GM21717 (cell line): ENCODE measurements at regions not wholly inside any gene's neighbourhood (a gene's known extent, or its start where the extent isn't known, plus 50 kb on each side); places are given as distances from the start of the nearest gene placed in this dataset.
A peak's percentile ranks its signal among the peaks of the same experiment; 100 is the strongest.
"Not testable (repeated sequence)": the region's sequence is repeated elsewhere in the genome, so short reads cannot be mapped to it uniquely, and the experiment has no call there.

Experiments
- ATAC-seq: cut with Tn5 transposase; IDR thresholded peaks from one replicate; pipeline ENCODE4 v1.9.1; 2021; ENCODE audit warnings: mild to moderate bottlenecking, moderate library complexity; ENCODE audit not compliant: unreplicated experiment

DNA sequence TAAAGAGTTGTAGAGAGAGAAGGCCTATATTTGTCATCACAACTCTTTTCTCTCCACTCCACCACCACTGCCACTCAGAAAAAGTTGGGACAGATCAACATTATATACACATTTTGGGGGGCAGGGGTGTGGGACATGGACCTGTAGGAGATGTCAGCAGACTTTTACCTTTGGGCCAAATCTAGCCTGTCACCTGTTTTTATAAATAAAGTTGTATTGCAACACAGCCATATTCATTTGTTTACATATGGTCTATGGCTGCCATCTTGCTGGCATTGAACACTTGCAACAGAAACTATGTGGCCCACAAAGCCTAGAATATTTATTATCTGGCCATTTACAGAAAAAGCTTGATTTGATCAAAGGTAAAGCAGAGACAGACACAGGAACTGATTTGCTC, 250.7 kb downstream of the BTG1 start:
- ATAC-seq: no peak

GRCh38 chr12:91893476-91893875, 252.2 kb downstream of the BTG1 start:
- no peak for ATAC-seq

- no peak for ATAC-seq
Observed at GRCh38 chr12:91892081-91892855, 253.4 kb downstream of the BTG1 start.

DNA sequence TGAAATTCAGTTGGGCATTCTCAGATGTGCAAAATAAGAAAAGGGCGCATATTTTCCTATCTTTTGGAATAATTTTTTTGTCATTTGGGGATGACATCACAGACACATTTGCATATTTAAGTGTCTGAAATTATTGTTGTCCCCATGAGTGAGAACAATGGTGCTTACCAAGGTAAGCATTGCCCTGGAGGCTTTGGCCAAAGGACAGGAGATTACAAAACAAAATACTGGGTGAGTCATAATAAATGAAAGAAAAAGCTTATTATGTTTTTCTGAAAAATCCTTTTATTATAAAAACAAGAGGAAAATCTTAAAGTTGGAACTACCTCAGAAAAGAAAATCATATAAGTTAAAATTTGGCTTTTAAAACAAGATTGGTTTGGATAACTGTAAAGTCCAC, 254.9 kb downstream of the BTG1 start:
- ATAC-seq: no peak

- no peak for ATAC-seq
Observed at GRCh38 chr12:91889910-91890309, 255.7 kb downstream of the BTG1 start.

GRCh38 chr12:91889059-91889458, 256.6 kb downstream of the BTG1 start:
- no peak for ATAC-seq

DNA sequence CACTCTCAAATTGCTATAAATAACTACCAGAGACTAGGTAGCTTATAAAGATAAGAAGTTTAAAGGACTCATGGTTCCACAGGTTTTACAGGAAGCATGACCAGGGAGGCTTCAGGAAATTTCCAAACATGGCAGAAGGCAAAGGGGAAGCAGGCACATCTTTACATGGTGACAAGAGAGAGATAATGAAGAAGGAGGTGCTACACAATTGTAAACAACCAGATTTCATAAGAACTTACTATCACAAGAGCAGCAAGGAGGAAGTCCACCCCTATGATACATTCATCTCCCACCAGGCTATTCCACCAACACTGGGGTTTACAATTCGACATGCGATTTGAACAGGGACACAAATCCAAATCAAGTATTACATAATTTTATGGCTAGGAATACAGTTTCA, 257.7 kb downstream of the BTG1 start:
- no peak for ATAC-seq

DNA sequence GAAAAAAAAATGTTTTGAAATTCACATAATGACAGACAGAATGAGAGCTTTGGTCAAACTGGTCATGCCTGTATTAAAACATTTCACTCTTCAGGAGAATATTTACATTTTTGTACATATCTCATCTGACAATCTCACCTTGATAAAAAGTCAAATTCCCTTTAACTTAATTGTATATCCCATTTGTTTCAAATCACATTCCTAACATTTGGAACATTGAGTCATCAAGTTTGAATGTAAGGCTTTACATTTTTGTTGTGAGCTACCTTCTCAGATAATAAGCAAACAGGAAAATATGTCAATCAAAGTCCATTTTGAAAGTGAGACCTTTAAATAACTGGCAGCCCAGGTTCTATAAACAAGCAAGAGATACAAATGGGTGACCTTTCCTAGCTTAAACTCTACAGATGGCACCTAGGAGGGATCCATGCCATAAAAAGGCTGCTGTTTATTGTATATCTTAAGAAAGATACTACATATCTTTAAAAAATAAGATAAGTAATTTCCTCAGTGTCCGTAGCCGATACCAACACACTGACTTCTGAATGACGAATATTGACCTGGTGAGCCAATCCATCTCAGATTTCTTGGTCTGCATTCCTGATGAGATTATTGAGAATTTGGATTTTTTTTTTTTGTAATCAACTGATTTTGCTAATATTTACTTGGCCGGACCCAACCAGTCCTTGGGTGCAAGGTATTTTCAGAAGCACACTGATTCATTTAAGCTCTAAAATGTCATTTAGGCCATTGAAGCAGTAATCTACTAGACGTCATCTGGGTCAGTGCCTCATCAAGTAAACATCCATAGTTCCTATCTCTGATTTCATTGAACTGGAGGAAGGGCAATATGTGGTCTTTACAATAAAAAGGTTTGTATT, 259.6 kb downstream of the BTG1 start:
- no peak for ATAC-seq

- ATAC-seq: no peak
Observed at GRCh38 chr12:91884230-91884629, 261.4 kb downstream of the BTG1 start.

- ATAC-seq: no peak
Observed at GRCh38 chr12:91883811-91884210, 261.8 kb downstream of the BTG1 start.

DNA sequence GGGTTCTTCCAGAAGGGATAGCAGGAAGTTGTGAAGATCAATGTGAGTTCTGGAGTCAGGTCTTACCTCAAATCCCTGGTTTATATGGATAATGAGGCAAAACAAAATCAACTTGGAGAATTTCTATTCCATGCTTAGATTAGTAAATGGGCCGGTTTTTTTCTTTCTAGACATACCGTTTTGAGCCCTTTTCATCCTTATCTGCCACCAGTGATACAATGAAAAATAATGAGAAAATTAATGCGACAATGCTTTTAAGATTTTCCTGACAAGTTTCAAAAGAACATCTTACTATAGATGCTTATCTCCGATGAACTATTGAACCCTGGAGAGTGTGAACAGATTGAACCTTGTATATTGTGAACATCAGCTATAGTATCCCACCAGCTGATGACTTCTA, 262.7 kb downstream of the BTG1 start:
- no peak for ATAC-seq

DNA sequence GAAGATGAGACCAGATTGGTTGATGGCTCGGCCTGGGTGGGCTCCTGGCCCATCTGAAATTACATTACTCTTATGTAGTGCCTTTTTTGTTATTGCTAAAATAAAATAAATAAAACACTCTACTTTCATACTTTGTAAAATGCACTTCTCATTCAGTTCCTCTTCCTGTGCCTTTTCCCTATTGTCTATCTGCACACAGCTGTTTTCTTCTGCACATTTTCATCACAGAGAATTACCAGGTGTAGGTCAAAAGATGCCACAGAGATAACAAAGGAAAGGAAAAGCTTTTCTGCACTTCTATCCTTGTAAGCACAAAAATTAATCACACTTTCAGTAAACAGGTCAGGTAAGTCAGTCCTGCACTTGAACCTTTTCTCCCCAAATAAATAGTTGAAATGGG, 265.1 kb downstream of the BTG1 start:
- no peak for ATAC-seq

GRCh38 chr12:91877456-91878235, 268.0 kb downstream of the BTG1 start:
- no peak for ATAC-seq

DNA sequence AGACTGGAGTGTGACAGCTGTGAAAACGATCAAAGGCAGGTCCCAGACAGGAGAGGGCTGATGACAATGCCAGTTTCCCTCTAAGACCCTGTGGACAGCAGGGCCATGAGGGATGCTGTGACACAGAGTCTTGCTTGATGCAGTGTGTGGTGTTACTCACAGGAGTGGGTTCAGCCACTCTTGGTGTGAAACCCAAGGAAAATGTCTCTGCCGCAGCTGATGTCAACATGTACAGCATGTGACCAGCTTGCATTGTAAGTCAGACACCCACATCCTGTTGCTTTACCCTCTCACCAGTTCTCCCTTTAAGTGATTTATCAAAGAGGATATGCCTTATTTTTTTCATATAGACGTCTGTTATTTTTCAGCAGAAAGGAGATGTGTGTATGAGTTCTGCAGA, 268.6 kb downstream of the BTG1 start:
- ATAC-seq: peak; percentile 67

- not testable (repeated sequence) for ATAC-seq
Observed at GRCh38 chr12:91875671-91876070, 270.0 kb downstream of the BTG1 start.

GRCh38 chr12:91874086-91874865, 271.4 kb downstream of the BTG1 start:
- ATAC-seq: no peak

- ATAC-seq: no peak
Observed at GRCh38 chr12:91871751-91872150, 273.9 kb downstream of the BTG1 start.

- no peak for ATAC-seq
Observed at GRCh38 chr12:91870872-91871707, 274.6 kb downstream of the BTG1 start.

GRCh38 chr12:91868054-91868453, 277.6 kb downstream of the BTG1 start:
- no peak for ATAC-seq

DNA sequence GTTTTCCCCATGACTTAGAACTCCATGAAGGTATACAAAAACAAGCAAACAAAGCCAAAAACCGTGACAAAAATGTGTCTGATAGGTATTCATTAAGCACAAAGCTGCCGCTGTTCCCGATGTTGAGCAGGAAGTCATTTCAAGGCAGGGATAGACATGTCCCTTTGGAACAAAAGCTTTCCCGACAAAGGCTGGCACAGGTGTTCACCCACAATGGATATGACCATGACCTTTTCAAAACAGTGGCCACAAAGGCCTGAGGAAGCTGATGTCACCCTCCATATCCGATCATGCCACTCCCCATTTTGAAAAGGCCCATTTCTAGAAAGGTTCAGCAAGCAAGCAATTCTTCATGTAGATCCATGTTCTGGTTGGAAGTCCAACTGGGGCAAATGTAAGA, 279.1 kb downstream of the BTG1 start:
- no peak for ATAC-seq
